ENCODE measurements at regions not wholly inside any gene's neighbourhood (a gene's known extent, or its start where the extent isn't known, plus 50 kb on each side); places are given as distances from the start of the nearest gene placed in this dataset.

DNA sequence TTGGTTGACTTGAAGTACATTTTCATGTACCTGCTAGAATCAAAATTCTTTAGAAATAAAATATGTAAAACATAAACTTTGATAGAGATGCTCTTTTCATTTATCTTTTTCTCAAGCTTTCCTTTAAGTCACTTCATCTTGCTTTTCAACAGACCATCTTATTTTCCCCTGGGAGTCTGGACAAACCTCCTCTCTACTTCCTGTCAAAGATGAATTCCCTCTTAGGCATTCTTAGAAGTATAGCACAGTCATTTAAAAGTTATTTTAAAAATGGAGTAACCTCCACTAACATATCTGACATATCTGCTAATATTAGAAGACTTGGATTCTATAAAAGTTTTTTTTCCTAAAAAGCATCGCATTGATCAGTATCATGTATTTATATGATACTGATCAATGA lies 84.8 kb upstream of the PAX6 start:
- H3K27me3 ChIP-seq (ENCODE audit: control insufficient read depth, insufficient read depth, low read length), result no peaks in the 10 kb centered on the region
- no peak for TF ChIP-seq CTCF (IDR thresholded peaks at IDR 0.05; ENCODE audit: borderline replicate concordance, extremely low read depth, insufficient read depth)
- no peaks in the 10 kb centered on the region for H3K4me1 ChIP-seq (ENCODE audit: control insufficient read depth in 2 of 3, insufficient read depth in 2 of 3, low read depth in 1 of 3, low read length in 3 of 3)
- H3K4me3 ChIP-seq (ENCODE audit: low read length in 3 of 3), result no peak overlapping the region
- no peak overlapping the region for H3K9ac ChIP-seq (ENCODE audit: low read length in 3 of 3)
- intact Hi-C loops (cut with DNase I), result no loop called here
- H3K27ac ChIP-seq (ENCODE audit: low read depth in 2 of 2, low read length in 2 of 2), result no peak overlapping the region
- H3K9me3 ChIP-seq (ENCODE audit: control insufficient read depth in 2 of 3, insufficient read depth in 1 of 3, low read length in 3 of 3), result no peaks in the 10 kb centered on the region
- DNase-seq (no peak), FAIRE-seq (no peak)
- no peaks in the 10 kb centered on the region for H3K36me3 ChIP-seq (ENCODE audit: control insufficient read depth in 2 of 3, insufficient read depth in 3 of 3, low read length in 3 of 3)

GRCh38 chr11:31887180-31887579 lies 76.1 kb upstream of the PAX6 start:
- H3K27ac ChIP-seq (ENCODE audit: low read depth in 2 of 2, low read length in 2 of 2), result no peak overlapping the region
- no peaks in the 10 kb centered on the region for H3K27me3 ChIP-seq (ENCODE audit: control insufficient read depth, insufficient read depth, low read length)
- DNase-seq (no peak), FAIRE-seq (no peak)
- TF ChIP-seq CTCF (IDR thresholded peaks at IDR 0.05; ENCODE audit: borderline replicate concordance, extremely low read depth, insufficient read depth), result no peak
- no peak overlapping the region for H3K9ac ChIP-seq (ENCODE audit: low read length in 3 of 3)
- H3K4me1 ChIP-seq (ENCODE audit: control insufficient read depth in 2 of 3, insufficient read depth in 2 of 3, low read depth in 1 of 3, low read length in 3 of 3), result no peaks in the 10 kb centered on the region
- intact Hi-C loops (cut with DNase I), result no loop called here
- H3K36me3 ChIP-seq (ENCODE audit: control insufficient read depth in 2 of 3, insufficient read depth in 3 of 3, low read length in 3 of 3), result no peaks in the 10 kb centered on the region
- H3K9me3 ChIP-seq (ENCODE audit: control insufficient read depth in 2 of 3, insufficient read depth in 1 of 3, low read length in 3 of 3), result no peaks in the 10 kb centered on the region
- H3K4me3 ChIP-seq (ENCODE audit: low read length in 3 of 3), result no peak overlapping the region

- Histone ChIP-seq H3K4me3 (ENCODE audit: low read length in 3 of 3) (no peak overlapping the region), H3K9me3 (ENCODE audit: control insufficient read depth in 2 of 3, insufficient read depth in 1 of 3, low read length in 3 of 3) (no peaks in the 10 kb centered on the region), H3K36me3 (ENCODE audit: control insufficient read depth in 2 of 3, insufficient read depth in 3 of 3, low read length in 3 of 3) (no peaks in the 10 kb centered on the region), H3K4me1 (ENCODE audit: control insufficient read depth in 2 of 3, insufficient read depth in 2 of 3, low read depth in 1 of 3, low read length in 3 of 3) (no peaks in the 10 kb centered on the region), H3K27me3 (ENCODE audit: control insufficient read depth, insufficient read depth, low read length) (no peaks in the 10 kb centered on the region), H3K9ac (ENCODE audit: low read length in 3 of 3) (no peak overlapping the region), H3K27ac (ENCODE audit: low read depth in 2 of 2, low read length in 2 of 2) (no peak overlapping the region)
- intact Hi-C loops (cut with DNase I), result no loop called here
- FAIRE-seq (no peak), DNase-seq (no peak)
- no peak for TF ChIP-seq CTCF (IDR thresholded peaks at IDR 0.05; ENCODE audit: borderline replicate concordance, extremely low read depth, insufficient read depth)
Measured at GRCh38 chr11:31884080-31884479, 73.0 kb upstream of the PAX6 start.

DNA sequence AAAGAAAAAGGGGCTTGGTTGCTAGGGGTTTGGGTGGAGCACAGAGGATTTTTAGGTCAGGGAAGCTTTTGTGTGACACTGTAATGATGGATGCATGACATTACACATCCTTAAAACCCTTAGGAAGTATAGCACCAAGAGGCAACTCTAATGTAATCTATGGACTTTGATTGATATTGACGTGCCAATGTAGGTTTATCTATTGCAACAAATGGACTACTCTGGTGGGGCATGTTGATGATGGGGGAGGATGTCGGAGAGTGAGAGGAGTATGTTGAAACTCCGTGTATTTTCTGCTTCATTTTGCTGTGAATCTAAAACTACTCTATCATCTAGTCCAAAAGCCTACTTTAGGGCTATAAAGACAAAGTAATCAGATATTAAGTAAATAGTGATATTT lies 72.3 kb upstream of the PAX6 start:
- Histone ChIP-seq H3K9me3 (ENCODE audit: control insufficient read depth in 2 of 3, insufficient read depth in 1 of 3, low read length in 3 of 3) (no peaks in the 10 kb centered on the region), H3K27ac (ENCODE audit: low read depth in 2 of 2, low read length in 2 of 2) (no peak overlapping the region), H3K4me3 (ENCODE audit: low read length in 3 of 3) (no peak overlapping the region), H3K4me1 (ENCODE audit: control insufficient read depth in 2 of 3, insufficient read depth in 2 of 3, low read depth in 1 of 3, low read length in 3 of 3) (no peaks in the 10 kb centered on the region), H3K9ac (ENCODE audit: low read length in 3 of 3) (no peak overlapping the region), H3K27me3 (ENCODE audit: control insufficient read depth, insufficient read depth, low read length) (no peaks in the 10 kb centered on the region), H3K36me3 (ENCODE audit: control insufficient read depth in 2 of 3, insufficient read depth in 3 of 3, low read length in 3 of 3) (no peaks in the 10 kb centered on the region)
- TF ChIP-seq CTCF (IDR thresholded peaks at IDR 0.05; ENCODE audit: borderline replicate concordance, extremely low read depth, insufficient read depth), result no peak
- no peak for FAIRE-seq
- no peak for DNase-seq
- intact Hi-C loops (cut with DNase I), result no loop called here
